Hematopoietic multipotent progenitor cell treated with erythropoietin and hydrocortisone succinate and interleukin-3 and kit ligand, for 4 days (in vitro differentiated cells): ENCODE measurements at regions not wholly inside any gene's neighbourhood (a gene's known extent, or its start where the extent isn't known, plus 50 kb on each side); places are given as distances from the start of the nearest gene placed in this dataset.

ENCODE experiments used
- DNase-seq: peaks from one replicate; pipeline ENCODE4 v3.0.0-alpha.2; 2015

DNA sequence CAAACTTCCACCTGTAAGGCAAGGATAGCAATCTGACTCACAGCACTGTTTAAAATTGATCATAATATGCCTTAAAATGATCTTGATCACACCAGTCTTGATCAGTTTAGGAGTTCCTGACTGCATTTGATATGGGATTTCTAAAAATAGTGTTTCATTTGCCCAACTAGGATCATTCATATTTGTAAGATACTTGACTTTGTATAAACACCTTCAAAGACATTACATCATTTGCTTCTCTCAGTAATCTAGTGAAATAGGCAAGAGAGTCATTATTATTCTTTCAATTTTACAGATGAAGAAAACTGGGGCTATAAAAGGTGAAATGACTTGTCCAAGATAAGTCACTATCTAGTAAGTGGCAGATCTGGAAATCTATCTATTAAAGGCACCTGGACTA is 521.1 kb downstream of the GATA3 start:
- no peak for DNase-seq

DNA sequence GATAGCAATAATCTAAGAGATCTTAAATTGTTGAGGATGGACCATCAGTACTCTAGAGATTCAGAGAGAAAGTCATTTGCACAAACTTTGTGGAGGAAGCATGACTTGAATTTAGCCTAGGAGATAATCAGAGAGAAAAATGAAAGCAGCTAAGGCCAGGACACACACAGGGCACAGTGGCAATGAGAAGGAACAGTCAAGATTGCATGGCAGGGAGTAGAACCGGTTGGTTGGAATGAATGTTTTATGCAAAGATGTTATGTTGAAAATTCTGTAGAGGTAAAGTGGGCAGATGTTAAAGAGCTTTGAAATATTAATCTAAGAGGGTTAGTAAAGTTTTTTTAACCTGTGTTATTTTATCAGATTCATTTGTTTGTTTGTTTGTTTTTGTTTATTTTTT is 521.8 kb downstream of the GATA3 start:
- DNase-seq, result no peak

DNA sequence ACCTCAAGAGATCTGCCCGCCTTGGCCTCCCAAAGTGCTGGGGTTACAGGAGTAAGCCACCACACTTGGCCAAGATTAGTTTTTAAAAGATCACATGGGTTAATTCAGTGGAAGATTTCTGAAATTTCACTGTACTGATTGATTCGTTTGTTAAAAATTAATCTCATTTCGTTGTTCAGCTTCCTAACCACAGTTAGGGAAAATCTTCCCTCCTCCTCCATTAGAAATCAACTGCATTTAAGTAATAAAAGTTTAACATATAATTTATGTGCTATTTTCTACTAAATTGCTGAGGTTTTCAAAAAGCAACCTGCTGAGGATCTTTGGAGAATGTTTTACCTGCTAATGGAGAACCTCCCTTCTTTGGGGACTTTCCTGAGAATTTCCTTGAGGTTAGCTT is 522.4 kb downstream of the GATA3 start:
- DNase-seq, result no peak

DNA sequence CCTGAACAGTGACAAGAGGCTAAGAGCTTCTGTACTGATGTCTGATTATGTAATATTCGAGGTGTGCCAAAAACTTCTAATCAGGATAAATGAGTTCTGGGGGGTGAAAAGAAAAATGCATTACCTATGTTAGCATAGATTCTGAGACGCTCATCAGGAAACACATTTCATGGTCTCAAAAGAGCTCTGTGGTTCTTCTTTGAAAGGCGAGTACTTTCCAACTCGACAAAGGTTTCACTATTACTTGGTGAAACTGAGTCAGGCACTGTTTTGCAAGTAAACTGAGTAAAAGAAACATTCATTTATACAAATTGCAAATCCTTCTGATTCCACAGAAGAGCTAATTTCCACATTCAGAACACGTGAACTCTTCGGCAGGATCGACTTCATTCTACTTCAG is 523.2 kb downstream of the GATA3 start:
- no peak for DNase-seq

DNA sequence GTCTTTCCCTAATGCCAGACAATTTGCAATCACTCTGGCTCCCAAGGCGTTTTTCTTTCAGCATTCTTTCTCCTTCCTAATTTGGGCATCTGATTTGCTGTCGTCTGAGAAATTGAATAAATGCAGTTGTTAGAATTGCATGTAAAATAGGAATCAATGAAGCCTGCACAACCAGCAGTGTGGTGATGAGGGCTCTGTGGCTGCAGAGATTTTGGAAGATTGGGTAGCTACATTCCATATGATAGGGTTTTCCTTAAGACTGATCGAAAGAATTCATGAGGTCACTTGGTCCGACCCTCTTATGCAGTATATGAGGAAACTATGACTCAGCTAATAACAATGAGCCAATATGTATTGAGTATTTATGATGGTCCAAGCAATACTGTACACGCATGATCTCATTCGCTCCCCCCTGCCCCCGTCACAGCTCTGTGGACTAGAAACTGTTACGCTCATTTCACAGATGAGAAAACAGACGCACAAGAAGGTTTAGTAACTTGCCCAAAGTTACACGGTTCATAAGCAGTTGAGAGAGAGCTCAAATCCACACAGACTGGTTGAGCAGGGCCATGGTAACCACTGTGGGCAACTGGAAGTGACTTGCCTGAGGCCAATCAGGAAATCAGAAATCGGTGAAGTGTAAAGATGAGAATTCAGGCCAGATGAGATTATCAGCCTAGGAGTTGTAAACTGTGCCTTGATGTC is 527.2 kb downstream of the GATA3 start:
- DNase-seq, result no peak

- no peak for DNase-seq
Observed at GRCh38 chr10:8583096-8583495, 528.6 kb downstream of the GATA3 start.

- DNase-seq, result no peak
Observed at GRCh38 chr10:8584666-8585065, 530.2 kb downstream of the GATA3 start.

- no peak for DNase-seq
Observed at GRCh38 chr10:8586504-8586903, 532.0 kb downstream of the GATA3 start.

GRCh38 chr10:8588135-8588534 is 533.6 kb downstream of the GATA3 start:
- DNase-seq, result no peak

DNA sequence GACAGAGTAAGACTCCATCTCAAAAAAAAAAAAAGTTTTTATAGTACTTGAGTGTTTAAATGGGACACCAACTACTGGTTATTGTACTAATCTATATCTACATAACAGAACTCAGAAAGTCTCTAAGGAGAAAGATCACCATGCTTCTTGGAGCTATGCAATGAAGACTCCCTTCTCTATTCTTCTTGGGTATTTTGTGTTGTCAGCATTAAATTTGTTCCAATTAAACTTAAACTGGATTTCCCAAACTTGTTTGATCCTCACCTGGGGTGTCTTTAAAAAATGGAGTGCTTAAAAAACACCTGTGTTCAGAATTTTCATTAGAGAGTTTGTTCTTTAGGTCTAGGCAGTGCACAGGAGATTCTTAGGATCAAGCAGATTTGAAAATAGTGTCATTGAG is 536.0 kb downstream of the GATA3 start:
- no peak for DNase-seq

DNA sequence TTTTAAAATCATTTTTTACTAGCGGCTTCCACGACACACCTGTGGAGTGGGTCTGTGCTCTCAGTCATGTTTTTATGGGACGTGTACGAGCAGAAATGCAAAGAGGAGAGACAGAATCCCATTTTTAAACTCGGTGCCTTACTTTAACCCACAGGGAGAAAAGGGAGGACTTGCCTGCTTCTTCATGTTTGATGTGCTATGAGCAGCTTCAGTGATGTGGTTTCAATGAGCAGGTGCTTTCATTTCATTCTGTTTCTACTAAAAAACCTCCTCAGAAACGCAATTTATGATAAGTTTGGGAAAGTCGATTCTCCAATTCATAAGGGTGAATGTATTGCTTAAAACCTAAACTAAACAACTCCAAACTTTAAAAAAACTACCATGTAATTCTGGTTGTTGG is 537.2 kb downstream of the GATA3 start:
- no peak for DNase-seq

DNA sequence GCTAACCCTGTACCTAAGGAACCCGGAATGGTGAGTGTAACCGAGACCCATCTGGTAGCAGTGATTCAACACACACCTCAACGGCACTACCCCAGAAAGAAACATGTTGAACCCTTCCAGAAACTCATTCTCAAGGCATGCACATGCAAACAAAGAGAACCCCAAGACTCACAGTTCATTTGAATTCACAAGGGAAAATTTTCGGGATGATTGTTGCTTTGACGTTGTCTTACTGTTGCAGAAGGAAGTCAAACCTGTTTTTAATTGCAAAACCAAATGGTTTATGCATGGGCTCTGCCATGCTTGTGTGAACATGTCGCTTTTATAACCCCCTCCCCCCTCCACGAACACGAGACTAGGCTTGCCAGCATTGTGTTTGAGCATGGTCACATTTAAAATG is 539.7 kb downstream of the GATA3 start:
- DNase-seq, result no peak

GRCh38 chr10:8594711-8595110 is 540.2 kb downstream of the GATA3 start:
- no peak for DNase-seq

DNA sequence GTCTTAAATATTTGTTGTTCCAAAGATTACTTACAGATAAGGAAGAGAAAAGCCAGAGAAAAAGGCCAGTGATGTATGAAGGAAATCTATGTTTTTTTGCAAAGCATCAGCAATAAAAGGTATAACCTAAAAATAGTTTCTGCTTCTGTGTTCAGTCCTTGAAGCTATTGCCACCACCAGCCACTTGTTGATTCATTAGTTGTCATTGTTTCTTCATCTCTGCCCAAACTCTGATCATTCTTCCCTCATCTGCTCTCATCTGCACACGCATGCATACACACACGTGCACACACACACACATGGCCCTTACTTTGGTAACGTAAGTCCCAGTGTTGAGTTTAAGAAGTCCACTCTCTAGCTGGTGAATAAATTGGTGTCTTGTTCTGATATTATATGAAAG is 540.7 kb downstream of the GATA3 start:
- DNase-seq, result no peak

- DNase-seq, result no peak
Observed at GRCh38 chr10:8596929-8597472, 542.5 kb downstream of the GATA3 start.

DNA sequence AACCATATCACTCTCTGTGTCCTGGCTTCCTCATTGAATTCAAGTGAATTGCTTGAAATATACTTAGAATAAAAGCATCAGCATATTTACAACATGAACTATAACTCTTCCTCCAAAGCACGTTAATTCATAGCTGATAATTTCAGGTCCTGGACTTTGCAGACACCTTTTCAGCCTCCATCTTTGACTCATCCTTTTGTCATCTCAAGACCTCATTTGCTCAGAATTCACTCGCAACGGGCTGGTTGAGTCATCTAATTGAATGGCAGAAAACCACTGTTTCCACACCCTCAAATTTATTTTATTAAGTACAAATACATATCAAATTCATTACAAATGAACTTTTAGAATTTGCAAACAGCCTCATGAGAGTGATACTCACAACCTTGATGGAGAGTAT is 545.7 kb downstream of the GATA3 start:
- DNase-seq, result no peak

GRCh38 chr10:8602821-8603220 is 548.3 kb downstream of the GATA3 start:
- no peak for DNase-seq

DNA sequence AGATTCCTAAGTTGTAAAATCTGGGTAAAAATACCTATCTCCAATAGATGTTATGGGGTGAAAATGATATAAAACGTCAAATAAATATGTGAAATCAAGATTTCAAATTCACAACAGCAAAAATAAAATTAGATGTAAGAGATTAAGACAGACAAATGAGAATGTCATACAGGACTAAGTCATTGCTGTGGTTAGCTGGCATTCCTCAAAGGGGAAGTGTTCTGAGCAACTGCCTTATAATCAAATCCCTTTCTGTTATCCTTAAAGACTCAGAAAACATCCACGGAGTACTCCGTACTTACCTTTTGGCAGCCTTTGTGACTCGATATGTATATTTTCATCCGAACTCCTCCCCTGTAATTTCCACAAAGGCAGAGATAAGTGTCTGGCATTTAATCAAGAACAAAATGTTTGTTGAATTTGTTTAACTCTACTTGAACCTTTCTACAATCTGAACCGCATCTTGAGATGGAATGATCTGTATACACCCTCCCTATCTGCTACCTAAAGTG is 559.6 kb downstream of the GATA3 start:
- no peak for DNase-seq

DNA sequence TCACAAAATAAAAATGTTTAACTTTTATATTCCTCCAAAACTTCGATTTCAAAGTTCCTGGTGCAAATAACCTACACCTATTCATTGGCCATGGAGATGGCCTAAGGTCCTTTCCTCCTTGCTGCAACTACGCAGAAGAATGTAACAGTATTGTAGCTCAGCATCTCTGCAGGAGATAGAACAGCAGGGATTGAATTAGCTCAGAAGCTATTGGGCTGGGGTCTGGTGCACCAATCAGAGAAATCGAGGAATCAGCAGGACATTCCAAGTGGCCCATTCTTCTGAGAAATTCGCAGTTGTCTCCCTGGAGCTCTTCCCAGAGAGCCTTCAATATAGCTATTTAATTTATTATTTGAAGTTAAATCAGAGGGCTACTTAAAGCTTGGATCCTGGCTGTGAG is 560.6 kb downstream of the GATA3 start:
- DNase-seq, result no peak

- peak; percentile 6 for DNase-seq
Observed at GRCh38 chr10:8616166-8616565, 561.7 kb downstream of the GATA3 start.

DNA sequence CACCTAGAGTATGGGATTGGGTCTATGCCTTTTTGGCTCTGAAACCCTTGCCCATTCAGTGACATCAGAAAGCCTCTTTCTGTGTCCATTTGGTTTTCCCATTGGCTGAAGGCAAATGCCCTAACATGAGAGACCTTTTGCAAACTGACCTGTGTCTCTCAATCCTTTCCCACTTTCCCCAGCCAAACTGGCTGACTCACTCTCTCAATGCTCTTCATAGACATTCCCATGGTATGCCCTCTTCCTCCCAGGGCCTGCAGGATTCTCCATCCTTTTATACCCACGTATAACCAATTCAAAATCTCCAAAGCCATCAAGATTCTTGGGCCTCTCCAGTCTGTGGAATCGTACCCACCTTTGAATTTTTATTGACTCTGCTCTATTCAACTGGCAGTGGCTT is 563.3 kb downstream of the GATA3 start:
- DNase-seq, result no peak

GRCh38 chr10:8618834-8619233 is 564.3 kb downstream of the GATA3 start:
- no peak for DNase-seq

DNA sequence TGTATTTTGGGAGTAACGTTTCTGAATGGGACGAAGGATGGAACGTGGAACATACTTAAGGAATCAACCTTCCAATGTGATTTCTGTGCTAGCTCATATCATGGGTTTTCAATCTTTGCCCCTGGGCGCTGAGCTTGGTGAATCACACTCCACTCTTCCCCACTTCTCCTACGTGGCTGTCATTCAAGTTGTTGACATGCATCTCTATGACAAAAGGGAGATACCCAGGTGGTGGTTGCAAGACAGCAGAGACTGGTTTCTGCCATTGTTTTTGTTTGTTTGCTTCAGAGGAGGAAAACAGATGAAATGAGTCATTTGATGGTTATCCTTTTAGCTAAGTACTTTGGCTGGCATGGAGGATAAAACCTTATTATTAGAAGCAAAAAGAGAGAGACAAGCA is 573.9 kb downstream of the GATA3 start:
- no peak for DNase-seq

DNA sequence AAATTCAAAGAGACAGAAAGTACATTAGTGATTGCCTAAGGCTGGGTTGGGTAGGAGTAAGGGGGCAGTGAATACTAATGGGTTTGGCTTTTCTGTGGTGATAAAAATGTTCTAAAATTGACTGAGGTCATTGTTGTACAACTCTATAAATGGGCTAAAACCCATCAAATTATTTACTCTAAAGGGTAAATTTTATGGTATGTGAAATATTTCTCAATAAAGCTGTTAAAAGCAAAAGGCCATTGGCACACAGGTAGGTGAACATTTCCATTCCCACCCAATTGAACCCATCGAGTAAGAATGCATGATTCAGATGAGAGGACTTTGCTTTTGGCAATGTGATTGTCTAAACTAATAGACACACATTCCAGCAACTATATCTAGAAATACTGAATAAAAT is 579.4 kb downstream of the GATA3 start:
- no peak for DNase-seq

- no peak for DNase-seq
Observed at GRCh38 chr10:8636371-8636770, 581.9 kb downstream of the GATA3 start.
